Fibroblast of lung (primary cell): ENCODE measurements at regions not wholly inside any gene's neighbourhood (a gene's known extent, or its start where the extent isn't known, plus 50 kb on each side); places are given as distances from the start of the nearest gene placed in this dataset.

Experiments
- DNase-seq, 2 donors: peaks; one replicate each; pipeline versions ENCODE4 v3.0.0 to v3.0.0-alpha.2; 2010; ENCODE audit warnings: low read depth in 2 of 2
- H2AFZ ChIP-seq: 2 replicates; pipeline ENCODE4 v1.5.1; 2012; ENCODE audit warnings: low read length, control low read depth, inconsistent platforms
- H3K27ac ChIP-seq: 2 replicates; pipeline ENCODE4 v1.5.1; 2011; ENCODE audit warnings: low read length, control low read depth; ENCODE audit not compliant: insufficient read depth
- H3K27me3 ChIP-seq: 2 replicates; pipeline ENCODE4 v1.5.1; 2011; ENCODE audit warnings: mild to moderate bottlenecking, low read length; ENCODE audit not compliant: control insufficient read depth, insufficient read depth
- H3K36me3 ChIP-seq: 2 replicates; pipeline ENCODE4 v1.5.1; 2011; ENCODE audit warnings: low read length; ENCODE audit not compliant: control insufficient read depth, insufficient read depth
- H3K4me1 ChIP-seq: 2 replicates; pipeline ENCODE4 v1.5.1; 2011; ENCODE audit warnings: low read length; ENCODE audit not compliant: control insufficient read depth, insufficient read depth; ENCODE audit errors: extremely low read depth
- H3K4me2 ChIP-seq: 2 replicates; pipeline ENCODE4 v1.5.1; 2011; ENCODE audit warnings: low read length, control low read depth; ENCODE audit not compliant: insufficient read depth; ENCODE audit errors: extremely low read depth
- H3K4me3 ChIP-seq, 4 experiments: fragments of 200-600 bp in 1 of 4; sonication (generic) in 1 of 4; replicated peaks in 1 of 4; 2 replicates each; pipeline ENCODE4 v1.5.1; 2011 to 2016; ENCODE audit warnings: low read length in 4 of 4, low read depth in 3 of 4, mild to moderate bottlenecking in 3 of 4, control low read depth in 2 of 4, inconsistent platforms in 1 of 4, mixed read lengths in 1 of 4; ENCODE audit not compliant: insufficient read depth in 1 of 4; ENCODE audit errors: control extremely low read depth in 1 of 4
- H3K79me2 ChIP-seq: 2 replicates; pipeline ENCODE4 v1.5.1; 2012; ENCODE audit warnings: mild to moderate bottlenecking, low read length, inconsistent platforms; ENCODE audit not compliant: control insufficient read depth, insufficient read depth
- H3K9ac ChIP-seq: 2 replicates; pipeline ENCODE4 v1.5.1; 2011; ENCODE audit warnings: mild to moderate bottlenecking, low read length, control low read depth; ENCODE audit not compliant: insufficient read depth
- H3K9me3 ChIP-seq: 2 replicates; pipeline ENCODE4 v1.5.1; 2012; ENCODE audit warnings: low read depth, low read length; ENCODE audit not compliant: control insufficient read depth, insufficient read depth
- H4K20me1 ChIP-seq: 2 replicates; pipeline ENCODE4 v1.5.1; 2011; ENCODE audit warnings: low read length; ENCODE audit not compliant: control insufficient read depth, insufficient read depth; ENCODE audit errors: extremely low read depth
- CTCF ChIP-seq, 2 donors: IDR thresholded peaks in 1 of 2; conservative IDR thresholded peaks in 1 of 2; 1 replicate in 1 of 2; 2 replicates in 1 of 2; pipeline ENCODE4 v1.5.1; 2011 to 2012; ENCODE audit warnings: low read length in 2 of 2, control low read depth in 1 of 2, inconsistent platforms in 1 of 2, low read depth in 1 of 2, mild to moderate bottlenecking in 1 of 2
- EZH2 ChIP-seq: IDR thresholded peaks from 2 replicates; pipeline ENCODE4 v1.5.1; 2012; ENCODE audit warnings: low read length, control low read depth, mild to moderate bottlenecking; ENCODE audit errors: missing control alignments

DNA sequence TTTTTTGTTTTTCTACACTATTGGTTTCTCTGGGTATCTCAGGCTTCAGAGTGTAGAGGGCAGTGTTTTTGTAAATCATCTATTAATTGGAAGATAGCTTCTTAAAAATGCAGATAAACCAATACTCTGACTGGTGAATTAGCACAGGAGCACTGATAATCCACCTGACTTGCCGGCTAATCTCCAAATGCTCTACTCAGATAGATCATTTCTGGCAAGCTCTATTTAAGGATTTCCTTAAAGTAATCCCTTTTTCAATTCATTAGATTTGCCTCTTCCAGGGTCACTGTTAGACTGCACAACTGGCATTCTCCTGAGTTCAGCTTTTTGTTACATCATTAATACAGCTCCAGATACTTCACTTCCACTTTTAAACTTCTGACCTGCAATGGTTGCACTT, 1390.3 kb upstream of the NUDT12 start:
- H3K4me3 ChIP-seq, result no peak overlapping the region
- H3K9me3 ChIP-seq, result no peaks in the 10 kb centered on the region
- H3K4me1 ChIP-seq, result no peaks in the 10 kb centered on the region
- H3K4me2 ChIP-seq, result no peak overlapping the region
- no peak overlapping the region for H3K27ac ChIP-seq
- H3K9ac ChIP-seq, result no peak overlapping the region
- no peak overlapping the region for H2AFZ ChIP-seq
- no peaks in the 10 kb centered on the region for H3K27me3 ChIP-seq
- H3K36me3 ChIP-seq, result no peaks in the 10 kb centered on the region
- DNase-seq, result no peak
- H4K20me1 ChIP-seq, result no peaks in the 10 kb centered on the region
- TF ChIP-seq EZH2 (no peak), CTCF (conservative IDR thresholded peaks at IDR 0.05 in 1 of 2, IDR thresholded peaks at IDR 0.05 in 1 of 2; ENCODE audit: low read depth in 1 of 2, low read length in 2 of 2) (no peak)
- H3K79me2 ChIP-seq, result no peaks in the 10 kb centered on the region

- no peaks in the 10 kb centered on the region for H3K4me1 ChIP-seq
- no peaks in the 10 kb centered on the region for H3K79me2 ChIP-seq
- no peaks in the 10 kb centered on the region for H4K20me1 ChIP-seq
- no peaks in the 10 kb centered on the region for H3K9me3 ChIP-seq
- no peak overlapping the region for H2AFZ ChIP-seq
- no peak overlapping the region for H3K9ac ChIP-seq
- H3K27me3 ChIP-seq, result no peaks in the 10 kb centered on the region
- no peak for DNase-seq
- H3K4me3 ChIP-seq, result no peak overlapping the region
- TF ChIP-seq CTCF (conservative IDR thresholded peaks at IDR 0.05 in 1 of 2, IDR thresholded peaks at IDR 0.05 in 1 of 2; ENCODE audit: low read depth in 1 of 2, low read length in 2 of 2), result no peak
- no peak for TF ChIP-seq EZH2
- H3K4me2 ChIP-seq, result no peak overlapping the region
- H3K27ac ChIP-seq, result no peak overlapping the region
- no peaks in the 10 kb centered on the region for H3K36me3 ChIP-seq
Measured at GRCh38 chr5:104951829-104952228, 1389.2 kb upstream of the NUDT12 start.

- no peak overlapping the region for H3K27ac ChIP-seq
- no peaks in the 10 kb centered on the region for H3K36me3 ChIP-seq
- H4K20me1 ChIP-seq, result no peaks in the 10 kb centered on the region
- H3K4me2 ChIP-seq, result no peak overlapping the region
- H3K4me1 ChIP-seq, result no peaks in the 10 kb centered on the region
- no peaks in the 10 kb centered on the region for H3K9me3 ChIP-seq
- no peak overlapping the region for H3K9ac ChIP-seq
- DNase-seq, result no peak
- no peaks in the 10 kb centered on the region for H3K27me3 ChIP-seq
- H3K79me2 ChIP-seq, result no peaks in the 10 kb centered on the region
- TF ChIP-seq EZH2 (no peak), CTCF (conservative IDR thresholded peaks at IDR 0.05 in 1 of 2, IDR thresholded peaks at IDR 0.05 in 1 of 2; ENCODE audit: low read depth in 1 of 2, low read length in 2 of 2) (no peak)
- H2AFZ ChIP-seq, result no peak overlapping the region
- no peak overlapping the region for H3K4me3 ChIP-seq
Measured at GRCh38 chr5:104947076-104947475, 1384.5 kb upstream of the NUDT12 start.
